Trophoblast cell (in vitro differentiated cells and primary cell): ENCODE measurements at regions not wholly inside any gene's neighbourhood (a gene's known extent, or its start where the extent isn't known, plus 50 kb on each side); places are given as distances from the start of the nearest gene placed in this dataset.

ENCODE experiments used
- DNase-seq, 2 donors: peaks; one replicate each; pipeline ENCODE4 v3.0.0-alpha.2; 2016
- H2AFZ ChIP-seq: 2 replicates; pipeline ENCODE4 v1.6.1; 2013; ENCODE audit warnings: low read length, moderate library complexity, mild to moderate bottlenecking; ENCODE audit not compliant: insufficient read depth, poor library complexity
- H2AK5ac ChIP-seq: 2 replicates; pipeline ENCODE4 v1.6.1; 2013; ENCODE audit warnings: mild to moderate bottlenecking, low read length
- H2BK120ac ChIP-seq: 2 replicates; pipeline ENCODE4 v1.6.1; 2013; ENCODE audit warnings: low read length, mild to moderate bottlenecking, moderate library complexity; ENCODE audit not compliant: insufficient read depth, poor library complexity
- H2BK12ac ChIP-seq: 2 replicates; pipeline ENCODE4 v1.6.1; 2013; ENCODE audit warnings: mild to moderate bottlenecking, low read length, moderate library complexity
- H2BK5ac ChIP-seq: 2 replicates; pipeline ENCODE4 v1.6.1; 2013; ENCODE audit warnings: low read length, low read depth, moderate library complexity, mild to moderate bottlenecking; ENCODE audit not compliant: poor library complexity
- H3K14ac ChIP-seq: 2 replicates; pipeline ENCODE4 v1.6.1; 2013; ENCODE audit warnings: mild to moderate bottlenecking, low read length
- H3K18ac ChIP-seq: 2 replicates; pipeline ENCODE4 v1.6.1; 2013; ENCODE audit warnings: mild to moderate bottlenecking, low read length
- H3K23ac ChIP-seq: 2 replicates; pipeline ENCODE4 v1.6.1; 2013; ENCODE audit warnings: low read length
- H3K27ac ChIP-seq: 2 replicates; pipeline ENCODE4 v1.5.1; 2013; ENCODE audit warnings: low read depth, mild to moderate bottlenecking, inconsistent platforms, low read length, moderate library complexity
- H3K27me3 ChIP-seq: 2 replicates; pipeline ENCODE4 v1.6.1; 2013; ENCODE audit warnings: inconsistent platforms, mild to moderate bottlenecking, low read length, moderate library complexity; ENCODE audit not compliant: insufficient read depth
- H3K36me3 ChIP-seq, 2 experiments: 1 replicate in 1 of 2; 2 replicates in 1 of 2; pipeline ENCODE4 v1.6.1; 2013; ENCODE audit warnings: low read length in 2 of 2, mild to moderate bottlenecking in 2 of 2, moderate library complexity in 1 of 2; ENCODE audit not compliant: insufficient read depth in 2 of 2, control insufficient read depth in 1 of 2
- H3K4ac ChIP-seq: 2 replicates; pipeline ENCODE4 v1.6.1; 2013; ENCODE audit warnings: low read depth, mild to moderate bottlenecking, low read length, moderate library complexity
- H3K4me1 ChIP-seq, 2 experiments: 1 replicate in 1 of 2; 2 replicates in 1 of 2; pipeline ENCODE4 v1.6.1; 2013; ENCODE audit warnings: low read length in 2 of 2, mild to moderate bottlenecking in 2 of 2, moderate library complexity in 1 of 2; ENCODE audit not compliant: insufficient read depth in 2 of 2, control insufficient read depth in 1 of 2
- H3K4me2 ChIP-seq: 2 replicates; pipeline ENCODE4 v1.6.1; 2013; ENCODE audit warnings: inconsistent platforms, mild to moderate bottlenecking, low read length, moderate library complexity
- H3K4me3 ChIP-seq: 2 replicates; pipeline ENCODE4 v1.5.1; 2013; ENCODE audit warnings: mild to moderate bottlenecking, low read depth, low read length, inconsistent platforms
- H3K79me1 ChIP-seq: one replicate; pipeline ENCODE4 v1.6.1; 2013; ENCODE audit warnings: low read length
- H3K79me2 ChIP-seq: 2 replicates; pipeline ENCODE4 v1.6.1; 2013; ENCODE audit warnings: low read length, mild to moderate bottlenecking; ENCODE audit not compliant: control insufficient read depth, insufficient read depth, poor library complexity
- H3K9ac ChIP-seq: 2 replicates; pipeline ENCODE4 v1.6.1; 2013; ENCODE audit warnings: mild to moderate bottlenecking, low read length
- H3K9me3 ChIP-seq: 2 replicates; pipeline ENCODE4 v1.6.1; 2013; ENCODE audit warnings: low read depth, mild to moderate bottlenecking, control low read depth, inconsistent platforms, low read length; ENCODE audit not compliant: insufficient read depth
- H4K12ac ChIP-seq: 2 replicates; pipeline ENCODE4 v1.6.1; 2013; ENCODE audit warnings: low read depth, mild to moderate bottlenecking, low read length, moderate library complexity
- H4K8ac ChIP-seq: 2 replicates; pipeline ENCODE4 v1.6.1; 2013; ENCODE audit warnings: low read depth, mild to moderate bottlenecking, low read length, moderate library complexity
- H4K91ac ChIP-seq: one replicate; pipeline ENCODE4 v1.6.1; 2013; ENCODE audit warnings: low read depth, mild to moderate bottlenecking, low read length, moderate library complexity
- WGBS: extraction: QIAGEN DNeasy Blood & Tissue Kit; methylation state at CpG from one replicate; pipeline ENCODE4 v1.1.7; 2013; ENCODE audit warnings: missing lambda C conversion rate; ENCODE audit not compliant: insufficient read length, insufficient coverage; ENCODE audit errors: extremely low coverage; 5-methylcytosine and 5-hydroxymethylcytosine counted together

- Histone ChIP-seq H4K8ac (no peak overlapping the region), H3K4me3 (no peak overlapping the region), H2AK5ac (no peak overlapping the region), H3K18ac (no peak overlapping the region), H2BK120ac (no peak overlapping the region), H2BK5ac (no peak overlapping the region), H3K27me3 (no peaks in the 10 kb centered on the region), H2AFZ (no peak overlapping the region), H3K9ac (no peak overlapping the region), H3K36me3 (no peaks in the 10 kb centered on the region), H3K23ac (no peak overlapping the region), H3K4me2 (no peak overlapping the region), H4K12ac (no peak overlapping the region), H3K4ac (no peak overlapping the region), H3K79me2 (no peaks in the 10 kb centered on the region), H3K27ac (no peak overlapping the region), H3K79me1 (no peaks in the 10 kb centered on the region), H3K9me3 (no peaks in the 10 kb centered on the region), H3K4me1 (no peaks in the 10 kb centered on the region), H4K91ac (no peak overlapping the region), H3K14ac (no peak overlapping the region), H2BK12ac (no peak overlapping the region)
- no peak for DNase-seq
- WGBS, result no CpG with 5 or more reads among the region's 9 CpGs
Observed at GRCh38 chr1:244204004-244204403, 152.9 kb downstream of the ZBTB18 start.

GRCh38 chr1:244205171-244205570 lies 154.1 kb downstream of the ZBTB18 start:
- no peak overlapping the region for H4K91ac ChIP-seq
- no peak overlapping the region for H3K27ac ChIP-seq
- H3K4ac ChIP-seq, result no peak overlapping the region
- no peak overlapping the region for H2AFZ ChIP-seq
- DNase-seq, result no peak
- H2BK12ac ChIP-seq, result no peak overlapping the region
- H4K12ac ChIP-seq, result no peak overlapping the region
- H3K14ac ChIP-seq, result no peak overlapping the region
- H3K23ac ChIP-seq, result no peak overlapping the region
- no peaks in the 10 kb centered on the region for H3K79me1 ChIP-seq
- WGBS, result no CpG with 5 or more reads among the region's 3 CpGs
- H3K36me3 ChIP-seq, result no peaks in the 10 kb centered on the region
- H3K27me3 ChIP-seq, result no peaks in the 10 kb centered on the region
- no peaks in the 10 kb centered on the region for H3K79me2 ChIP-seq
- no peaks in the 10 kb centered on the region for H3K4me1 ChIP-seq
- no peak overlapping the region for H2BK120ac ChIP-seq
- no peak overlapping the region for H3K18ac ChIP-seq
- H3K4me2 ChIP-seq, result no peak overlapping the region
- H3K9ac ChIP-seq, result no peak overlapping the region
- H2BK5ac ChIP-seq, result no peak overlapping the region
- no peak overlapping the region for H4K8ac ChIP-seq
- no peak overlapping the region for H2AK5ac ChIP-seq
- H3K4me3 ChIP-seq, result no peak overlapping the region
- no peaks in the 10 kb centered on the region for H3K9me3 ChIP-seq

GRCh38 chr1:244205906-244206305 lies 154.8 kb downstream of the ZBTB18 start:
- H3K23ac ChIP-seq, result no peak overlapping the region
- no peak overlapping the region for H3K27ac ChIP-seq
- no peak overlapping the region for H3K18ac ChIP-seq
- H4K12ac ChIP-seq, result no peak overlapping the region
- WGBS, result no CpG with 5 or more reads among the region's 3 CpGs
- H3K4me2 ChIP-seq, result no peak overlapping the region
- H4K8ac ChIP-seq, result no peak overlapping the region
- H3K4ac ChIP-seq, result no peak overlapping the region
- no peak overlapping the region for H2AK5ac ChIP-seq
- no peak overlapping the region for H2AFZ ChIP-seq
- DNase-seq, result no peak
- H3K27me3 ChIP-seq, result no peaks in the 10 kb centered on the region
- H3K9me3 ChIP-seq, result no peaks in the 10 kb centered on the region
- no peak overlapping the region for H4K91ac ChIP-seq
- H2BK5ac ChIP-seq, result no peak overlapping the region
- no peaks in the 10 kb centered on the region for H3K79me1 ChIP-seq
- no peak overlapping the region for H3K9ac ChIP-seq
- H2BK120ac ChIP-seq, result no peak overlapping the region
- H3K4me1 ChIP-seq, result peaks cover 0 to 1% of the 10 kb centered on the region in 2 experiments
- no peaks in the 10 kb centered on the region for H3K36me3 ChIP-seq
- H2BK12ac ChIP-seq, result no peak overlapping the region
- H3K14ac ChIP-seq, result no peak overlapping the region
- H3K79me2 ChIP-seq, result no peaks in the 10 kb centered on the region
- no peak overlapping the region for H3K4me3 ChIP-seq

GRCh38 chr1:244207042-244207934 lies 156.2 kb downstream of the ZBTB18 start:
- H3K4me3 ChIP-seq, result no peak overlapping the region
- DNase-seq, result peak in 1 of 2 donors; percentile 3
- WGBS, result no CpG with 5 or more reads among the region's 6 CpGs
- no peak overlapping the region for H3K18ac ChIP-seq
- no peak overlapping the region for H3K4me2 ChIP-seq
- H3K9ac ChIP-seq, result no peak overlapping the region
- no peak overlapping the region for H3K27ac ChIP-seq
- H2BK12ac ChIP-seq, result no peak overlapping the region
- no peak overlapping the region for H4K91ac ChIP-seq
- H3K23ac ChIP-seq, result no peak overlapping the region
- H2AK5ac ChIP-seq, result no peak overlapping the region
- no peaks in the 10 kb centered on the region for H3K79me1 ChIP-seq
- no peak overlapping the region for H4K12ac ChIP-seq
- H2AFZ ChIP-seq, result no peak overlapping the region
- no peak overlapping the region for H2BK5ac ChIP-seq
- H3K36me3 ChIP-seq, result no peaks in the 10 kb centered on the region
- H2BK120ac ChIP-seq, result no peak overlapping the region
- H4K8ac ChIP-seq, result no peak overlapping the region
- H3K79me2 ChIP-seq, result no peaks in the 10 kb centered on the region
- no peaks in the 10 kb centered on the region for H3K27me3 ChIP-seq
- H3K4ac ChIP-seq, result no peak overlapping the region
- peaks cover 0 to 2% of the 10 kb centered on the region in 2 experiments for H3K4me1 ChIP-seq
- no peaks in the 10 kb centered on the region for H3K9me3 ChIP-seq
- no peak overlapping the region for H3K14ac ChIP-seq
